LNCaP clone FGC (cell line): ENCODE measurements at regions not wholly inside any gene's neighbourhood (a gene's known extent, or its start where the extent isn't known, plus 50 kb on each side); places are given as distances from the start of the nearest gene placed in this dataset.

Experiments used
- DNase-seq: peaks from one replicate; pipeline ENCODE4 v3.0.0-alpha.2; 2011; ENCODE audit warnings: low read depth
- H3K4me3 ChIP-seq: 2 replicates; pipeline ENCODE4 v1.5.1; 2011; ENCODE audit warnings: mild to moderate bottlenecking, low read depth, low read length, control low read depth
- TF ChIP-seq, protein P1 (sequence below): IDR thresholded peaks from 2 replicates; pipeline ENCODE4 v1.5.1; 2012; ENCODE audit warnings: mild to moderate bottlenecking; ENCODE audit not compliant: control insufficient read depth, insufficient read depth; ENCODE audit errors: extremely low read depth

DNA sequence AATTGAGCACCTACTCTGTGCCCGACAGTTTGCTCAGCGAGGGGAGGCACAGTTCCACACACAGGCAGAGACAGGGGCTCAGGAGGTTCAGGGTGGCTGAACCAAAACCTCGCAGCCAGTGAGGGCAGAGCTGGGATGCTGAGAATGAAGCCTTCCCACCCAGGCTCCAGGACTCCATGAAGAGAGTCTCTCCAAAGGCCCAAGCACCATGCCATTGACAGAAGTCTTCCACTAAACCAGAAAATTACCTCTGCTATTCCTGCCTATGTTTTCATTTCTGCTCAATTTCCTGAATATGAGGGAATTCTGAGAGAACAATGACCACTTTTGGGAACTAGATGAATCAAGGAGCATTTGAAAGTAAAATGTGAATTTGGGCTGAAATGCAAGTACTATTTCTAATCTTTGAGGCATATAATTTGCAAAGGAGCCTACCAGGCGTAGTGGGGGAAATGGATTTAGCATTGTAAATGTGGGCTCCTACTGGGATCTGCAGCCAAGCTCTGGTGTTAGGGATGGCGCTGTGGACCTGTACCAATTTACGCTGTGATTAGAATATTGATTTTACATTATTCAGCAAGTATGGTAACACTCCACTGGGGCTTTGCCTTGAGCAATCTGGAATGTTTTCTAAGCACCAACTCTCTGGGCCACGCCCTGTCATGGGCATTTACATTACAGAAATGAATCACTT, 91.9 kb downstream of the DRD1 start:
- no peak for DNase-seq
- TF ChIP-seq, protein P1, sequence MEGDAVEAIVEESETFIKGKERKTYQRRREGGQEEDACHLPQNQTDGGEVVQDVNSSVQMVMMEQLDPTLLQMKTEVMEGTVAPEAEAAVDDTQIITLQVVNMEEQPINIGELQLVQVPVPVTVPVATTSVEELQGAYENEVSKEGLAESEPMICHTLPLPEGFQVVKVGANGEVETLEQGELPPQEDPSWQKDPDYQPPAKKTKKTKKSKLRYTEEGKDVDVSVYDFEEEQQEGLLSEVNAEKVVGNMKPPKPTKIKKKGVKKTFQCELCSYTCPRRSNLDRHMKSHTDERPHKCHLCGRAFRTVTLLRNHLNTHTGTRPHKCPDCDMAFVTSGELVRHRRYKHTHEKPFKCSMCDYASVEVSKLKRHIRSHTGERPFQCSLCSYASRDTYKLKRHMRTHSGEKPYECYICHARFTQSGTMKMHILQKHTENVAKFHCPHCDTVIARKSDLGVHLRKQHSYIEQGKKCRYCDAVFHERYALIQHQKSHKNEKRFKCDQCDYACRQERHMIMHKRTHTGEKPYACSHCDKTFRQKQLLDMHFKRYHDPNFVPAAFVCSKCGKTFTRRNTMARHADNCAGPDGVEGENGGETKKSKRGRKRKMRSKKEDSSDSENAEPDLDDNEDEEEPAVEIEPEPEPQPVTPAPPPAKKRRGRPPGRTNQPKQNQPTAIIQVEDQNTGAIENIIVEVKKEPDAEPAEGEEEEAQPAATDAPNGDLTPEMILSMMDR = no peak
- no peak overlapping the region for H3K4me3 ChIP-seq

- TF ChIP-seq, protein P1 = no peak
- no peak for DNase-seq
- no peak overlapping the region for H3K4me3 ChIP-seq
Measured at GRCh38 chr5:175351126-175351525, 92.9 kb downstream of the DRD1 start.

- DNase-seq = no peak
- TF ChIP-seq, protein P1 = no peak
- no peak overlapping the region for H3K4me3 ChIP-seq
Measured at GRCh38 chr5:175347931-175348330, 96.1 kb downstream of the DRD1 start.

- TF ChIP-seq, protein P1 = no peak
- no peak for DNase-seq
- no peak overlapping the region for H3K4me3 ChIP-seq
Measured at GRCh38 chr5:175347027-175347426, 97.0 kb downstream of the DRD1 start.

DNA sequence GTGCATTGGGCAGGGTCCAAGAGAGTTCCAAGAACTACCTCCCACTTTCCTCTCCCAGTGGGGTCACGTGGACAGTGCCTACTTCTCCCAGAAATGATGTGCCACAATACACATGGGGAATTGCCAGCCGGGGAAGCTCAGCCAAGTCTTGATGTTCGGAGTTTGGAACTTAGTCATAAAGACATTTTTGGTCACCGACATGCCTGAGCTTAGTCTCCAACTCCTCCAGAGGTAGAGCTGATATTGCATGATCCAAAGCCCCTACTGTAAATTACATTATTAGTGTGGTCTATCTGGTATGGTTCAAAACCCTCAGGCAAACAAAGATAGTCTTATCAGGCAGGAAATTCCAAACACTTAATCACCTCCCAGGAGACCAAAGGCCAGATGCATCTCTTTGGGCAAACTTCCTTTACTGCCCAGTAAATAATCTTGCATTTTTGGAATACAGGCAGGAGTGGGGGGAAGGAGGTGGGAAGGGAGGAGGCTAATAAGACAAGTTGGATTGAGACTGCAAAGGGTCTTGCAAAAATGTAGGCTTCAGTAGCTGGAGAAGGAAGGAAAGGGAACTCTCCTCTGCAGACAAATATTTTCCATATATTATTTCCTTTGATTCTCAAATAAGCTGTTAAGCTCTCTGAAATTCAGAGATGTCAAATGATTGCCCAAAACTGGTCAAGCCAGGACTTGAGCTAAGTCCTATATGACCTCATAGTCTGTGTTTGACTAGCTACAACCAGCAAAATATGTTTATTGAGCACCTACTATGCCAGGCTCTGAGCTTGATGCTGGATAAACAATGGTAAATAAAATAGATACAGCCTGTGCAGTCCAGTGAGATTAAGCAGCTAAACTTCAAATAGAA, 99.4 kb downstream of the DRD1 start:
- TF ChIP-seq, protein P1 = no peak
- no peak for DNase-seq
- H3K4me3 ChIP-seq = no peak overlapping the region

- DNase-seq = no peak
- TF ChIP-seq, protein P1 = no peak
- no peak overlapping the region for H3K4me3 ChIP-seq
Measured at GRCh38 chr5:175343308-175343707, 100.7 kb downstream of the DRD1 start.
